ENCODE measurements at regions not wholly inside any gene's neighbourhood (a gene's known extent, or its start where the extent isn't known, plus 50 kb on each side); places are given as distances from the start of the nearest gene placed in this dataset.

GRCh38 chr11:112408517-112408916, 147.9 kb upstream of the PLET1 start:
- TF ChIP-seq FOXM1 (IDR thresholded peaks at IDR 0.05; ENCODE audit: borderline replicate concordance) = no peak
- no peak for TF ChIP-seq BHLHE40 (IDR thresholded peaks at IDR 0.05; ENCODE audit: borderline replicate concordance)
- no peak for TF ChIP-seq SUZ12 (IDR thresholded peaks at IDR 0.05)
- TF ChIP-seq SP1 (IDR thresholded peaks at IDR 0.05) = no peak
- no peak for TF ChIP-seq FOXK2 (IDR thresholded peaks at IDR 0.05)
- TF ChIP-seq PKNOX1 (IDR thresholded peaks at IDR 0.05) = no peak
- no peak for TF ChIP-seq L3MBTL2 (conservative IDR thresholded peaks at IDR 0.05)
- TF ChIP-seq CTBP1 (IDR thresholded peaks at IDR 0.05; ENCODE audit: borderline replicate concordance) = no peak
- TF ChIP-seq NFRKB (IDR thresholded peaks at IDR 0.05) = no peak
- TF ChIP-seq ELF4 (IDR thresholded peaks at IDR 0.05) = no peak
